ENCODE measurements at regions not wholly inside any gene's neighbourhood (a gene's known extent, or its start where the extent isn't known, plus 50 kb on each side); places are given as distances from the start of the nearest gene placed in this dataset.

GRCh38 chr22:48035897-48036296, 1273.4 kb downstream of the TBC1D22A start:
- no peak for DNase-seq
- Mint-ChIP-seq H3K4me3 (no peak overlapping the region), H3K36me3 (ENCODE audit: low read depth) (no peaks in the 10 kb centered on the region), H3K27me3 (ENCODE audit: insufficient read depth) (no peaks in the 10 kb centered on the region), H3K4me1 (ENCODE audit: low read depth) (no peaks in the 10 kb centered on the region), H3K27ac (no peak overlapping the region), H3K9me3 (peaks cover 47% of the 10 kb centered on the region)
- TF ChIP-seq CTCF (IDR thresholded peaks at IDR 0.05), result no peak

- DNase-seq, result no peak
- H3K4me3 Mint-ChIP-seq, result no peak overlapping the region
- peaks cover 42% of the 10 kb centered on the region for H3K9me3 Mint-ChIP-seq
- H3K4me1 Mint-ChIP-seq (ENCODE audit: low read depth), result no peaks in the 10 kb centered on the region
- no peak overlapping the region for H3K27ac Mint-ChIP-seq
- no peaks in the 10 kb centered on the region for H3K27me3 Mint-ChIP-seq (ENCODE audit: insufficient read depth)
- TF ChIP-seq CTCF (IDR thresholded peaks at IDR 0.05), result no peak
- no peaks in the 10 kb centered on the region for H3K36me3 Mint-ChIP-seq (ENCODE audit: low read depth)
Measured at GRCh38 chr22:48031589-48031988, 1269.1 kb downstream of the TBC1D22A start.

GRCh38 chr22:48025096-48025495, 1262.6 kb downstream of the TBC1D22A start:
- Mint-ChIP-seq H3K9me3 (peaks cover 52% of the 10 kb centered on the region), H3K4me1 (ENCODE audit: low read depth) (no peaks in the 10 kb centered on the region), H3K27ac (no peak overlapping the region), H3K27me3 (ENCODE audit: insufficient read depth) (no peaks in the 10 kb centered on the region), H3K4me3 (no peak overlapping the region), H3K36me3 (ENCODE audit: low read depth) (peaks cover 3% of the 10 kb centered on the region)
- TF ChIP-seq CTCF (IDR thresholded peaks at IDR 0.05), result no peak
- DNase-seq, result no peak

- Mint-ChIP-seq H3K36me3 (ENCODE audit: low read depth) (peaks cover 19% of the 10 kb centered on the region), H3K4me1 (ENCODE audit: low read depth) (no peaks in the 10 kb centered on the region), H3K27ac (no peak overlapping the region), H3K4me3 (no peak overlapping the region), H3K9me3 (peaks cover 64% of the 10 kb centered on the region), H3K27me3 (ENCODE audit: insufficient read depth) (no peaks in the 10 kb centered on the region)
- no peak for TF ChIP-seq CTCF (IDR thresholded peaks at IDR 0.05)
- no peak for DNase-seq
Measured at GRCh38 chr22:48021991-48022401, 1259.5 kb downstream of the TBC1D22A start.

GRCh38 chr22:48018346-48018745, 1255.9 kb downstream of the TBC1D22A start:
- no peak for DNase-seq
- no peak for TF ChIP-seq CTCF (IDR thresholded peaks at IDR 0.05)

GRCh38 chr22:48015701-48016100, 1253.3 kb downstream of the TBC1D22A start:
- no peaks in the 10 kb centered on the region for H3K4me1 Mint-ChIP-seq (ENCODE audit: low read depth)
- peaks cover 81% of the 10 kb centered on the region for H3K9me3 Mint-ChIP-seq
- H3K27ac Mint-ChIP-seq, result no peak overlapping the region
- no peak overlapping the region for H3K4me3 Mint-ChIP-seq
- DNase-seq, result no peak
- no peak for TF ChIP-seq CTCF (IDR thresholded peaks at IDR 0.05)
- peaks cover 19% of the 10 kb centered on the region for H3K36me3 Mint-ChIP-seq (ENCODE audit: low read depth)
- H3K27me3 Mint-ChIP-seq (ENCODE audit: insufficient read depth), result no peaks in the 10 kb centered on the region; the same call in 1 of the 2 replicates

More at GRCh38 chr22:48018346-48018745, 1255.9 kb downstream of the TBC1D22A start:
- H3K4me3 Mint-ChIP-seq, result no peak overlapping the region
- H3K9me3 Mint-ChIP-seq, result peaks cover 85% of the 10 kb centered on the region
- H3K27me3 Mint-ChIP-seq (ENCODE audit: insufficient read depth), result no peaks in the 10 kb centered on the region
- H3K27ac Mint-ChIP-seq, result no peak overlapping the region
- H3K4me1 Mint-ChIP-seq (ENCODE audit: low read depth), result no peaks in the 10 kb centered on the region
- H3K36me3 Mint-ChIP-seq (ENCODE audit: low read depth), result peaks cover 19% of the 10 kb centered on the region
